SK-N-SH (cell line): ENCODE measurements at regions not wholly inside any gene's neighbourhood (a gene's known extent, or its start where the extent isn't known, plus 50 kb on each side); places are given as distances from the start of the nearest gene placed in this dataset.
A peak's percentile ranks its signal among the peaks of the same experiment; 100 is the strongest.

ENCODE experiments used
- CTCF ChIA-PET: fragments of 300-600, 350-600 bp; formaldehyde crosslinking; extraction: SDS; loops from one replicate; lab custom pipeline; 2021; lab: Yijun Ruan, JAX
- POLR2A ChIA-PET: fragments of 350-600 bp; sonication (Branson Sonifier 250); formaldehyde crosslinking; extraction: SDS; loops from one replicate; lab custom pipeline; 2020; ENCODE audit warnings: antibody characterized with exemption, inconsistent platforms; lab: Yijun Ruan, JAX
- DNase-seq: peaks from one replicate; pipeline ENCODE4 v3.0.0; 2012
- H2AFZ ChIP-seq: fragments of 200-600 bp; sonication (generic); 2 replicates; pipeline ENCODE4 v1.8.1; 2016; ENCODE audit warnings: antibody characterized with exemption, mild to moderate bottlenecking, low read depth
- H3F3A ChIP-seq: fragments of 200-600 bp; sonication (generic); replicated peaks from 2 replicates; pipeline ENCODE3; 2016; ENCODE audit warnings: antibody characterized with exemption, mild to moderate bottlenecking; ENCODE audit not compliant: insufficient read depth
- H3K27ac ChIP-seq, 2 experiments: fragments of 200-500 bp in 1 of 2; fragments of 200-600 bp in 1 of 2; sonication (Bioruptor generic) in 1 of 2; sonication (generic), shearing (Covaris generic) in 1 of 2; 2 replicates each; pipeline versions ENCODE4 v1.5.1 to v1.6.1; 2014 to 2016; ENCODE audit warnings: low read depth in 2 of 2, inconsistent platforms in 1 of 2, low read length in 1 of 2, mild to moderate bottlenecking in 1 of 2, mixed read lengths in 1 of 2
- H3K27me3 ChIP-seq: fragments of 200-600 bp; sonication (generic), shearing (Covaris generic); 2 replicates; pipeline ENCODE4 v1.6.1; 2016; ENCODE audit warnings: mixed run types; ENCODE audit not compliant: insufficient read depth
- H3K36me3 ChIP-seq, 2 experiments: fragments of 200-500 bp in 1 of 2; fragments of 200-600 bp in 1 of 2; sonication (Bioruptor generic) in 1 of 2; sonication (generic) in 1 of 2; replicated peaks in 1 of 2; 2 replicates each; pipeline versions ENCODE3 to v1.5.1; 2014 to 2016; ENCODE audit warnings: low read length in 1 of 2, mild to moderate bottlenecking in 1 of 2; ENCODE audit not compliant: insufficient read depth in 2 of 2, control insufficient read depth in 1 of 2
- H3K4me1 ChIP-seq, 2 experiments: fragments of 200-500 bp in 1 of 2; fragments of 200-600 bp in 1 of 2; sonication (Bioruptor generic) in 1 of 2; sonication (generic), shearing (Covaris generic) in 1 of 2; 2 replicates each; pipeline versions ENCODE4 v1.5.1 to v1.6.1; 2014 to 2016; ENCODE audit warnings: low read depth in 1 of 2, low read length in 1 of 2, mixed run types in 1 of 2; ENCODE audit not compliant: insufficient read depth in 2 of 2, control insufficient read depth in 1 of 2
- H3K4me2 ChIP-seq: fragments of 200-600 bp; sonication (generic), shearing (Covaris generic); 2 replicates; pipeline ENCODE4 v1.6.1; 2017; ENCODE audit warnings: mixed run types
- H3K4me3 ChIP-seq, 2 experiments: fragments of 200-500 bp in 1 of 2; fragments of 200-600 bp in 1 of 2; sonication (Bioruptor generic) in 1 of 2; sonication (generic), shearing (Covaris generic) in 1 of 2; 2 replicates each; pipeline versions ENCODE4 v1.5.1 to v1.8.1; 2014 to 2016; ENCODE audit warnings: low read depth in 2 of 2, inconsistent platforms in 1 of 2, low read length in 1 of 2, mild to moderate bottlenecking in 1 of 2, mixed read lengths in 1 of 2, moderate library complexity in 1 of 2
- H3K79me2 ChIP-seq: fragments of 200-600 bp; sonication (generic); 2 replicates; pipeline ENCODE4 v1.8.1; 2017; ENCODE audit warnings: mild to moderate bottlenecking; ENCODE audit not compliant: insufficient read depth
- H3K9ac ChIP-seq: fragments of 200-600 bp; sonication (generic); 2 replicates; pipeline ENCODE4 v1.6.1; 2017; ENCODE audit warnings: mixed run types
- H3K9me2 ChIP-seq: fragments of 200-600 bp; sonication (generic); 2 replicates; pipeline ENCODE4 v1.6.1; 2017; ENCODE audit warnings: mixed run types
- H3K9me3 ChIP-seq: fragments of 200-600 bp; sonication (generic); 2 replicates; pipeline ENCODE4 v1.6.1; 2017; ENCODE audit warnings: mixed run types, mild to moderate bottlenecking, moderate library complexity
- H4K20me1 ChIP-seq: fragments of 200-600 bp; sonication (generic); 2 replicates; pipeline ENCODE4 v1.6.1; 2017; ENCODE audit warnings: mild to moderate bottlenecking, mixed run types; ENCODE audit not compliant: insufficient read depth
- CHD2 ChIP-seq: fragments of 150-350 bp; IDR thresholded peaks from 2 replicates; pipeline ENCODE4 v1.6.1; 2018; ENCODE audit warnings: low read length; ENCODE audit not compliant: partially characterized antibody
- EP300 ChIP-seq, 2 experiments: IDR thresholded peaks; 2 replicates each; pipeline versions ENCODE4 v1.4.0 to v1.6.1; 2012; ENCODE audit warnings: borderline replicate concordance in 1 of 2, low read depth in 1 of 2, low read length in 1 of 2
- EZH2phosphoT487 ChIP-seq: fragments of 200-600 bp; sonication (generic); IDR thresholded peaks from 2 replicates; pipeline ENCODE4 v1.6.1; 2017; ENCODE audit warnings: low read depth, mixed run types, mild to moderate bottlenecking, antibody characterized with exemption, moderate library complexity, borderline replicate concordance
- FOXJ3 ChIP-seq: sonication (generic); formaldehyde crosslinking; IDR thresholded peaks from 2 replicates; pipeline ENCODE4 v1.5.1; 2020; ENCODE audit warnings: mild to moderate bottlenecking, missing genetic modification reagents
- GABPA ChIP-seq: IDR thresholded peaks from 2 replicates; pipeline ENCODE4 v1.4.0; 2012; ENCODE audit warnings: low read depth, mild to moderate bottlenecking
- IRF3 ChIP-seq: fragments of 150-350 bp; IDR thresholded peaks from 2 replicates; pipeline ENCODE4 v1.6.1; 2016; ENCODE audit warnings: mild to moderate bottlenecking, low read depth, low read length
- MAX ChIP-seq: IDR thresholded peaks from 2 replicates; pipeline ENCODE4 v1.4.0; 2012; ENCODE audit warnings: low read depth
- MXI1 ChIP-seq: IDR thresholded peaks from 2 replicates; pipeline ENCODE4 v1.6.1; 2012; ENCODE audit warnings: mild to moderate bottlenecking, low read depth, low read length, improper control_type of control experiment
- NFIC ChIP-seq: IDR thresholded peaks from 2 replicates; pipeline ENCODE4 v1.4.0; 2012; ENCODE audit warnings: borderline replicate concordance
- POLR2AphosphoS5 ChIP-seq: IDR thresholded peaks from 2 replicates; pipeline ENCODE4 v1.6.1; 2012; ENCODE audit warnings: low read depth, low read length
- RCOR1 ChIP-seq: fragments of 150-350 bp; IDR thresholded peaks from 2 replicates; pipeline ENCODE4 v1.6.1; 2017; ENCODE audit warnings: antibody characterized with exemption, low read length
- SIN3A ChIP-seq: IDR thresholded peaks from 2 replicates; pipeline ENCODE4 v1.6.1; 2012; ENCODE audit warnings: low read depth, mild to moderate bottlenecking, low read length, moderate library complexity, borderline replicate concordance
- SMC3 ChIP-seq: IDR thresholded peaks from 2 replicates; pipeline ENCODE4 v1.6.1; 2012; ENCODE audit warnings: low read depth, low read length, improper control_type of control experiment
- USF1 ChIP-seq: IDR thresholded peaks from 2 replicates; pipeline ENCODE4 v1.4.0; 2012; ENCODE audit warnings: low read depth, borderline replicate concordance
- WGBS: methylation state at CpG from one replicate; pipeline ENCODE4 v1.1.6; 2017; ENCODE audit warnings: low lambda C conversion rate; 5-methylcytosine and 5-hydroxymethylcytosine counted together
- TF ChIP-seq, protein P1 (sequence below): fragments of 200-600 bp; sonication (generic); IDR thresholded peaks from 2 replicates; pipeline ENCODE4 v1.6.1; 2017; ENCODE audit warnings: antibody characterized with exemption, mild to moderate bottlenecking, moderate library complexity
- TF ChIP-seq, protein P2 (sequence below): IDR thresholded peaks from 2 replicates; pipeline ENCODE4 v1.4.0; 2012; ENCODE audit warnings: low read depth, borderline replicate concordance

GRCh38 chr7:54838175-54838910 lies 79.3 kb upstream of the SEC61G start:
- Histone ChIP-seq H3K9me2 (no peaks in the 10 kb centered on the region), H3K9ac (no peak overlapping the region), H3F3A (peaks cover 20% of the 10 kb centered on the region), H3K27ac (no peak overlapping the region), H3K4me1 (peaks cover 3 to 6% of the 10 kb centered on the region in 2 experiments; a peak in 3 of 4 replicates), H3K4me2 (no peak overlapping the region), H3K79me2 (no peaks in the 10 kb centered on the region), H3K36me3 (no peaks in the 10 kb centered on the region), H3K9me3 (no peaks in the 10 kb centered on the region), H4K20me1 (no peaks in the 10 kb centered on the region), H3K27me3 (no peaks in the 10 kb centered on the region), H3K4me3 (no peak overlapping the region), H2AFZ (no peak overlapping the region)
- ChIA-PET CTCF (interaction anchor here (0.7 to 8.3 kb wide), 17 partner anchors 10 to 438 kb away, joined by 3 to 83 read pairs (median 4); no protein-coding TSS in a partner anchor), POLR2A (no interaction called here)
- DNase-seq, result no peak
- WGBS, result 88% methylated on average over 6 of the region's 6 CpGs
- no peak for TF ChIP-seq IRF3
- TF ChIP-seq SMC3, result no peak
- no peak for TF ChIP-seq RCOR1
- TF ChIP-seq SIN3A, result no peak
- no peak for TF ChIP-seq MAX
- no peak for TF ChIP-seq POLR2AphosphoS5
- no peak for TF ChIP-seq GABPA
- TF ChIP-seq CHD2, result no peak
- TF ChIP-seq, protein P1, sequence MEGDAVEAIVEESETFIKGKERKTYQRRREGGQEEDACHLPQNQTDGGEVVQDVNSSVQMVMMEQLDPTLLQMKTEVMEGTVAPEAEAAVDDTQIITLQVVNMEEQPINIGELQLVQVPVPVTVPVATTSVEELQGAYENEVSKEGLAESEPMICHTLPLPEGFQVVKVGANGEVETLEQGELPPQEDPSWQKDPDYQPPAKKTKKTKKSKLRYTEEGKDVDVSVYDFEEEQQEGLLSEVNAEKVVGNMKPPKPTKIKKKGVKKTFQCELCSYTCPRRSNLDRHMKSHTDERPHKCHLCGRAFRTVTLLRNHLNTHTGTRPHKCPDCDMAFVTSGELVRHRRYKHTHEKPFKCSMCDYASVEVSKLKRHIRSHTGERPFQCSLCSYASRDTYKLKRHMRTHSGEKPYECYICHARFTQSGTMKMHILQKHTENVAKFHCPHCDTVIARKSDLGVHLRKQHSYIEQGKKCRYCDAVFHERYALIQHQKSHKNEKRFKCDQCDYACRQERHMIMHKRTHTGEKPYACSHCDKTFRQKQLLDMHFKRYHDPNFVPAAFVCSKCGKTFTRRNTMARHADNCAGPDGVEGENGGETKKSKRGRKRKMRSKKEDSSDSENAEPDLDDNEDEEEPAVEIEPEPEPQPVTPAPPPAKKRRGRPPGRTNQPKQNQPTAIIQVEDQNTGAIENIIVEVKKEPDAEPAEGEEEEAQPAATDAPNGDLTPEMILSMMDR, result no peak
- TF ChIP-seq USF1, result no peak

DNA sequence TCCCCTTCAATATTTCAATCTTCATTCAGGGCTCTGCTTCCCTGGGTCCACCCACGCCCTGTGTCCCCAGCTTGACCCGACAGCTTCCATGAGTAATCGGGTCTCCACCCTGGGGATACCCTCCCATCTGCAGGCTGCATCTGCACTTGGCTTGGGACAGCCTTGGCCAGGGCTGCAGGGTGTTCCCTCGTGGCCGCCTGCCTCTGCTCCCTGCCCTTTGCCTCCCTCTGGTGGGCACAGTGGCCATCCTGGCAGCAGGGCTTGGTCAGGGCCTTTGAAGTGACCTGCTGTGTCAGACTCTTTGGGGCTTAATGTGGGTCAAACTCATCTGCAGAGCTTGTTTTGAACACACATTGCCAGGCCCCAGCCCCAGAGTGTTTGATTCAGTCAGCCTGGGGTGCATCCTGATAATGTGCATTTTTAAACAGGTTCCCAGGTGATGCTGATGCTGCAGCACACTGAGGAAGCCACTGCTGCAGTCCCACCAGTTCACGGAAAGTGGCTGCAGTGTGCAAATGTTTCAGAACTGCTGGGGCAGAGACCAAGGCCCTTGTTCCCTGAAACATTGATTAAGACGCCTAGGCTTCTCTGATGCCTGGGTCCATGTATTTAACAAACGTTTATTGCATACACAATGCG lies 80.7 kb upstream of the SEC61G start:
- Histone ChIP-seq H4K20me1 (no peaks in the 10 kb centered on the region), H3K9me3 (no peaks in the 10 kb centered on the region), H3K79me2 (no peaks in the 10 kb centered on the region), H3K27ac (no peak overlapping the region), H2AFZ (no peak overlapping the region), H3F3A (peaks cover 20% of the 10 kb centered on the region), H3K4me1 (peaks cover 3 to 6% of the 10 kb centered on the region in 2 experiments; a peak in 3 of 4 replicates), H3K36me3 (no peaks in the 10 kb centered on the region), H3K27me3 (no peaks in the 10 kb centered on the region), H3K9ac (no peak overlapping the region), H3K9me2 (no peaks in the 10 kb centered on the region), H3K4me3 (no peak overlapping the region), H3K4me2 (no peak overlapping the region)
- ChIA-PET POLR2A (no interaction called here), CTCF (interaction anchor here (0.7 to 8.3 kb wide), 23 partner anchors 11 to 416 kb away, joined by 3 to 83 read pairs (median 4); no protein-coding TSS in a partner anchor)
- peak; percentile 78 for DNase-seq
- WGBS, result 52% methylated on average over 8 of the region's 9 CpGs
- TF ChIP-seq, protein P1, result peak; percentile 91
- 0 out of 2 replicates have a peak, but pooled peaks have one; percentile 34 for TF ChIP-seq SIN3A
- TF ChIP-seq, protein P2, sequence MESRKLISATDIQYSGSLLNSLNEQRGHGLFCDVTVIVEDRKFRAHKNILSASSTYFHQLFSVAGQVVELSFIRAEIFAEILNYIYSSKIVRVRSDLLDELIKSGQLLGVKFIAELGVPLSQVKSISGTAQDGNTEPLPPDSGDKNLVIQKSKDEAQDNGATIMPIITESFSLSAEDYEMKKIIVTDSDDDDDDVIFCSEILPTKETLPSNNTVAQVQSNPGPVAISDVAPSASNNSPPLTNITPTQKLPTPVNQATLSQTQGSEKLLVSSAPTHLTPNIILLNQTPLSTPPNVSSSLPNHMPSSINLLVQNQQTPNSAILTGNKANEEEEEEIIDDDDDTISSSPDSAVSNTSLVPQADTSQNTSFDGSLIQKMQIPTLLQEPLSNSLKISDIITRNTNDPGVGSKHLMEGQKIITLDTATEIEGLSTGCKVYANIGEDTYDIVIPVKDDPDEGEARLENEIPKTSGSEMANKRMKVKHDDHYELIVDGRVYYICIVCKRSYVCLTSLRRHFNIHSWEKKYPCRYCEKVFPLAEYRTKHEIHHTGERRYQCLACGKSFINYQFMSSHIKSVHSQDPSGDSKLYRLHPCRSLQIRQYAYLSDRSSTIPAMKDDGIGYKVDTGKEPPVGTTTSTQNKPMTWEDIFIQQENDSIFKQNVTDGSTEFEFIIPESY, result no peak
- TF ChIP-seq FOXJ3, result no peak
- no peak for TF ChIP-seq EP300 (IDR thresholded peaks at IDR 0.05; ENCODE audit: borderline replicate concordance in 1 of 2, low read depth in 1 of 2, low read length in 1 of 2)
- no peak; the same call in 1 of the 2 replicates for TF ChIP-seq NFIC
- TF ChIP-seq GABPA, result no peak
- TF ChIP-seq EZH2phosphoT487, result no peak
- no peak for TF ChIP-seq MXI1
